ENCODE measurements at regions not wholly inside any gene's neighbourhood (a gene's known extent, or its start where the extent isn't known, plus 50 kb on each side); places are given as distances from the start of the nearest gene placed in this dataset.

- no peaks in the 10 kb centered on the region for H3K4me1 ChIP-seq
- ChIA-PET CTCF (no interaction called here), POLR2A (no interaction called here)
- H3K4me3 ChIP-seq: no peak overlapping the region
- WGBS (ENCODE audit: missing lambda C conversion rate): 27% methylated on average over 2 of the region's 2 CpGs
- TF ChIP-seq CEBPB (IDR thresholded peaks at IDR 0.05) (no peak), POLR2A (IDR thresholded peaks at IDR 0.05; ENCODE audit: low read length) (no peak), RCOR1 (IDR thresholded peaks at IDR 0.05; ENCODE audit: low read depth, low read length) (no peak), BHLHE40 (IDR thresholded peaks at IDR 0.05; ENCODE audit: low read depth, low read length) (no peak), EHF (CRISPR knock-in tag; IDR thresholded peaks at IDR 0.05) (no peak), MAFK (IDR thresholded peaks at IDR 0.05; ENCODE audit: partially characterized antibody) (no peak), ZNF302 (CRISPR knock-in tag; IDR thresholded peaks at IDR 0.05) (no peak), HOXB13 (CRISPR knock-in tag; IDR thresholded peaks at IDR 0.05; ENCODE audit: low read depth) (no peak), ZC3H11A (IDR thresholded peaks at IDR 0.05) (no peak), EHMT2 (IDR thresholded peaks at IDR 0.05; ENCODE audit: low read depth) (no peak), RFX5 (IDR thresholded peaks at IDR 0.05) (no peak), HMGXB4 (CRISPR knock-in tag; IDR thresholded peaks at IDR 0.05; ENCODE audit: borderline replicate concordance) (no peak), RNF2 (IDR thresholded peaks at IDR 0.05; ENCODE audit: borderline replicate concordance, low read depth) (no peak)
- ATAC-seq (no peak), FAIRE-seq (no peak), DNase-seq (ENCODE audit: low read depth in 1 of 2, low spot score in 1 of 2) (no peak)
- H3K4me2 ChIP-seq: no peak overlapping the region
- no peaks in the 10 kb centered on the region for H3K9me3 ChIP-seq
- no peak overlapping the region for H3K27ac ChIP-seq
Observed at GRCh38 chr5:109928811-109929210, 239.1 kb downstream of the MAN2A1 start.

- Histone ChIP-seq H3K4me1 (no peaks in the 10 kb centered on the region), H3K4me3 (no peak overlapping the region), H3K27ac (no peak overlapping the region), H3K4me2 (no peak overlapping the region), H3K9me3 (no peaks in the 10 kb centered on the region)
- ATAC-seq: no peak
- WGBS (ENCODE audit: missing lambda C conversion rate): 15% methylated on average over 4 of the region's 4 CpGs
- TF ChIP-seq E2F6 (IDR thresholded peaks at IDR 0.05; ENCODE audit: borderline replicate concordance, low read depth) (no peak), EHF (CRISPR knock-in tag; IDR thresholded peaks at IDR 0.05) (no peak), REST (IDR thresholded peaks at IDR 0.05) (no peak), USF2 (IDR thresholded peaks at IDR 0.05) (no peak), MAX (IDR thresholded peaks at IDR 0.05) (no peak)
- FAIRE-seq: no peak
- POLR2A ChIA-PET: no interaction called here
- no peak for DNase-seq (ENCODE audit: low read depth in 1 of 2, low spot score in 1 of 2)
- CTCF ChIA-PET: no interaction called here
Observed at GRCh38 chr5:109929376-109929775, 239.6 kb downstream of the MAN2A1 start.

- no peaks in the 10 kb centered on the region for H3K4me1 ChIP-seq
- ChIA-PET POLR2A (no interaction called here), CTCF (no interaction called here)
- H3K4me2 ChIP-seq: no peak overlapping the region
- H3K9me3 ChIP-seq: no peaks in the 10 kb centered on the region
- FAIRE-seq (no peak), DNase-seq (ENCODE audit: low read depth in 1 of 2, low spot score in 1 of 2) (no peak), ATAC-seq (no peak)
- H3K27ac ChIP-seq: no peak overlapping the region
- 50% methylated on average over 1 of the region's 1 CpG for WGBS (ENCODE audit: missing lambda C conversion rate)
- no peak for TF ChIP-seq SREBF2 (IDR thresholded peaks at IDR 0.05)
- no peak for TF ChIP-seq PBX3 (IDR thresholded peaks at IDR 0.05)
- TF ChIP-seq HOXB5 (CRISPR knock-in tag; IDR thresholded peaks at IDR 0.05): no peak
- no peak for TF ChIP-seq GATA3 (IDR thresholded peaks at IDR 0.05; ENCODE audit: borderline replicate concordance)
- TF ChIP-seq RCOR1 (IDR thresholded peaks at IDR 0.05; ENCODE audit: low read depth, low read length): no peak
- TF ChIP-seq HDAC2 (IDR thresholded peaks at IDR 0.05): no peak
- no peak for TF ChIP-seq ZFP36 (IDR thresholded peaks at IDR 0.05; ENCODE audit: borderline replicate concordance, partially characterized antibody)
- TF ChIP-seq USF2 (IDR thresholded peaks at IDR 0.05): no peak
- no peak for TF ChIP-seq NFE2L2 (conservative IDR thresholded peaks at IDR 0.05; ENCODE audit: low read length)
- TF ChIP-seq KDM5A (IDR thresholded peaks at IDR 0.05): no peak
- no peak for TF ChIP-seq FOSL2 (IDR thresholded peaks at IDR 0.05)
- no peak for TF ChIP-seq FOSL2 (CRISPR knock-in tag; IDR thresholded peaks at IDR 0.05)
- TF ChIP-seq TFCP2L1 (CRISPR knock-in tag; IDR thresholded peaks at IDR 0.05): no peak
- H3K4me3 ChIP-seq: no peak overlapping the region
Observed at GRCh38 chr5:109929911-109930310, 240.2 kb downstream of the MAN2A1 start.
